HL-60/S4 (cell line): ENCODE measurements at regions not wholly inside any gene's neighbourhood (a gene's known extent, or its start where the extent isn't known, plus 50 kb on each side); places are given as distances from the start of the nearest gene placed in this dataset.

Source experiments
- in situ Hi-C: fragments of 300-500 bp; cut with MboI; formaldehyde crosslinking; loops from 2 replicates; pipeline ENCODE4 v1.14.3; 2022; ENCODE audit warnings: low sequenced_read_pairs

GRCh38 chr7:17120756-17121155, 177.7 kb upstream of the AHR start:
- in situ Hi-C loops = no loop called here

- in situ Hi-C loops = no loop called here
These were observed 176.8 kb upstream of the AHR start for GRCh38 chr7:17121671-17122070.

GRCh38 chr7:17123020-17123419, 175.4 kb upstream of the AHR start:
- in situ Hi-C loops = no loop called here

GRCh38 chr7:17126413-17127268, 171.8 kb upstream of the AHR start:
- in situ Hi-C loops = no loop called here

GRCh38 chr7:17129218-17129617, 169.2 kb upstream of the AHR start:
- in situ Hi-C loops = no loop called here

GRCh38 chr7:17130281-17131059, 168.0 kb upstream of the AHR start:
- in situ Hi-C loops = no loop called here

GRCh38 chr7:17131060-17131345, 167.4 kb upstream of the AHR start:
- in situ Hi-C loops = no loop called here

- in situ Hi-C loops = no loop called here
These were observed 166.3 kb upstream of the AHR start for GRCh38 chr7:17131983-17132655.

GRCh38 chr7:17132726-17133125, 165.7 kb upstream of the AHR start:
- in situ Hi-C loops = no loop called here

GRCh38 chr7:17133977-17134376, 164.5 kb upstream of the AHR start:
- in situ Hi-C loops = no loop called here

GRCh38 chr7:17134786-17135185, 163.7 kb upstream of the AHR start:
- in situ Hi-C loops = no loop called here

GRCh38 chr7:17136126-17136525, 162.3 kb upstream of the AHR start:
- in situ Hi-C loops = no loop called here

- in situ Hi-C loops = no loop called here
These were observed 159.4 kb upstream of the AHR start for GRCh38 chr7:17139081-17139480.

GRCh38 chr7:17140406-17140805, 158.0 kb upstream of the AHR start:
- in situ Hi-C loops = no loop called here

- in situ Hi-C loops = no loop called here
These were observed 155.5 kb upstream of the AHR start for GRCh38 chr7:17142831-17143541.

- in situ Hi-C loops = no loop called here
These were observed 154.1 kb upstream of the AHR start for GRCh38 chr7:17144322-17144721.

GRCh38 chr7:17146621-17147020, 151.8 kb upstream of the AHR start:
- in situ Hi-C loops = no loop called here

- in situ Hi-C loops = no loop called here
These were observed 151.0 kb upstream of the AHR start for GRCh38 chr7:17147409-17147808.

- in situ Hi-C loops = no loop called here
These were observed 148.4 kb upstream of the AHR start for GRCh38 chr7:17150018-17150417.

GRCh38 chr7:17152721-17153120, 145.7 kb upstream of the AHR start:
- in situ Hi-C loops = no loop called here

GRCh38 chr7:17153536-17153935, 144.9 kb upstream of the AHR start:
- in situ Hi-C loops = no loop called here
